CD8-positive, alpha-beta memory T cell (primary cell): ENCODE measurements at regions not wholly inside any gene's neighbourhood (a gene's known extent, or its start where the extent isn't known, plus 50 kb on each side); places are given as distances from the start of the nearest gene placed in this dataset.
"Not testable (repeated sequence)": the region's sequence is repeated elsewhere in the genome, so short reads cannot be mapped to it uniquely, and the experiment has no call there.

Source experiments
- CTCF ChIA-PET: fragments of 350-600 bp; sonication (Branson Sonifier 250); formaldehyde crosslinking; loops from one replicate; lab custom pipeline; 2021; ENCODE audit warnings: antibody characterized with exemption; lab: Charles Lee
- POLR2A ChIA-PET: fragments of 350-600 bp; sonication (Branson Sonifier 250); formaldehyde crosslinking; loops from one replicate; lab custom pipeline; 2021; ENCODE audit warnings: antibody characterized with exemption; lab: Charles Lee
- DNase-seq, 5 donors: peaks; one replicate each; pipeline versions ENCODE4 v3.0.0 to v3.0.0-alpha.2; 2020 to 2022; ENCODE audit warnings: mixed read lengths in 1 of 5
- H3K27ac ChIP-seq: one replicate; pipeline ENCODE4 v1.7.0; 2013; ENCODE audit warnings: low read depth, mild to moderate bottlenecking, low read length, moderate library complexity
- H3K27me3 ChIP-seq: 2 replicates; pipeline ENCODE4 v1.7.0; 2013; ENCODE audit warnings: low read length, mild to moderate bottlenecking; ENCODE audit not compliant: insufficient read depth, poor library complexity, severe bottlenecking
- H3K36me3 ChIP-seq: 2 replicates; pipeline ENCODE4 v1.7.0; 2013; ENCODE audit warnings: mild to moderate bottlenecking, low read length, moderate library complexity; ENCODE audit not compliant: insufficient read depth
- H3K4me1 ChIP-seq: 2 replicates; pipeline ENCODE4 v1.7.0; 2013; ENCODE audit warnings: mild to moderate bottlenecking, low read length, moderate library complexity; ENCODE audit not compliant: insufficient read depth
- H3K4me3 ChIP-seq: 2 replicates; pipeline ENCODE4 v1.7.0; 2013; ENCODE audit warnings: mild to moderate bottlenecking, low read length
- H3K9me3 ChIP-seq: 2 replicates; pipeline ENCODE4 v1.7.0; 2013; ENCODE audit warnings: mild to moderate bottlenecking, low read length
- H3K27ac Mint-ChIP-seq, 8 donors: one replicate each; pipeline ENCODE4 v1.8.0; 2020 to 2021; ENCODE audit warnings: mixed read lengths in 8 of 8, mild to moderate bottlenecking in 6 of 8, inconsistent platforms in 3 of 8, moderate library complexity in 3 of 8
- H3K27me3 Mint-ChIP-seq, 2 donors: one replicate each; pipeline ENCODE4 v1.8.0; 2020 to 2021; ENCODE audit warnings: mixed read lengths in 2 of 2, mild to moderate bottlenecking in 1 of 2, moderate library complexity in 1 of 2
- H3K36me3 Mint-ChIP-seq, 3 donors: one replicate each; pipeline ENCODE4 v1.8.0; 2020 to 2021; ENCODE audit warnings: mixed read lengths in 3 of 3, inconsistent platforms in 1 of 3, mild to moderate bottlenecking in 1 of 3
- H3K4me1 Mint-ChIP-seq, 3 donors: one replicate each; pipeline ENCODE4 v1.8.0; 2020 to 2021; ENCODE audit warnings: mixed read lengths in 3 of 3, inconsistent platforms in 1 of 3, mild to moderate bottlenecking in 1 of 3
- H3K4me3 Mint-ChIP-seq, 7 donors: one replicate each; pipeline ENCODE4 v1.8.0; 2020 to 2021; ENCODE audit warnings: mixed read lengths in 7 of 7, mild to moderate bottlenecking in 6 of 7, moderate library complexity in 4 of 7, inconsistent platforms in 2 of 7
- H3K9me3 Mint-ChIP-seq, 5 donors: one replicate each; pipeline ENCODE4 v1.8.0; 2020 to 2022; ENCODE audit warnings: mixed read lengths in 5 of 5, mild to moderate bottlenecking in 3 of 5, moderate library complexity in 2 of 5, inconsistent platforms in 1 of 5

DNA sequence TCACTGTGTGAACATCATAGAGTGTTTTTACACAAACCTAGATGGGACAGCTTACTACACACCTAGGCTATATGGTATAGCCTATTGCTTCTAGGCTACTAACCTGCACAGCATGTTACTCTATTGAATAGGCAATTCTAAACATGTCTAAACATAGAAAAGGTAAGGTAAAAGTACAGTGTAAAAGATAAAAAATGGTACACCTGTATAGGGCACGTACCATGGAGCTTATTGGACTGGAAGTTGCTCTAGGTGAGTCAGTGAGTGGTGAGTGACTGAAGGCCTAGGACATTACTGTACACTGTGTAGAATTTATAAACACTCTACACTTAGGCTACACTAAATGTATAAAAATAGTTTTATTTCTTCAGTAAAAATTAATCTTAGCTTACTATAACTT is 182.0 kb upstream of the THSD7A start:
- POLR2A ChIA-PET: no interaction called here
- no peaks in the 10 kb centered on the region for H3K36me3 Mint-ChIP-seq
- H3K27ac Mint-ChIP-seq: no peak overlapping the region

DNA sequence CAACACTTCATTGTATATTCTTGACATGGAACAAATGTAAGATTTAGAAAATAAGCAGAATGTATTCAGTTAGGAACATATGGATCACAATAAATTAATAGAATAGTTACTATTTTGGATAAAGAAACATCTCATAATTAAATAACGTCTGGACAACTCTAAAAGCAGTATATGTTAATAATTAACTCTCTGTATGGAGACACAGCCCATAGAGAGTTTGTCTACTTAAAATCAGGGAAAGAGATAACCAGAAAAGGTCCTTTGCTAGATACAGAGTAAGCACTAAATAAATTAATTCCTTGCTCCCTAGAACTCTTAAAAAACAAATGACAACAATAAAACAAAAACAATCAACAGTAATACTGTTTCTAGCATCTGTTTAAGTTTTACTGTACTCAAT is 184.4 kb upstream of the THSD7A start:
- no peaks in the 10 kb centered on the region for H3K4me1 ChIP-seq
- no peaks in the 10 kb centered on the region for H3K36me3 Mint-ChIP-seq
- no peak overlapping the region for H3K4me3 ChIP-seq
- DNase-seq: no peak
- CTCF ChIA-PET: no interaction called here
- no peaks in the 10 kb centered on the region for H3K36me3 ChIP-seq
- H3K27me3 Mint-ChIP-seq: peaks cover 3 to 4% of the 10 kb centered on the region in 2 donors
- no peak overlapping the region for H3K4me3 Mint-ChIP-seq
- H3K9me3 Mint-ChIP-seq: no peaks in the 10 kb centered on the region
- no peak overlapping the region for H3K27ac ChIP-seq
- no peaks in the 10 kb centered on the region for H3K4me1 Mint-ChIP-seq
- no peak overlapping the region for H3K27ac Mint-ChIP-seq
- no peaks in the 10 kb centered on the region for H3K9me3 ChIP-seq
- POLR2A ChIA-PET: no interaction called here
- no peaks in the 10 kb centered on the region for H3K27me3 ChIP-seq

More for the DNA sequence above, 182.0 kb upstream of the THSD7A start:
- DNase-seq: no peak
- Histone ChIP-seq H3K9me3 (no peaks in the 10 kb centered on the region), H3K36me3 (no peaks in the 10 kb centered on the region), H3K4me1 (no peaks in the 10 kb centered on the region), H3K27me3 (no peaks in the 10 kb centered on the region), H3K27ac (no peak overlapping the region), H3K4me3 (no peak overlapping the region)
- Mint-ChIP-seq H3K27me3 (peaks cover 3 to 4% of the 10 kb centered on the region in 2 donors), H3K9me3 (no peaks in the 10 kb centered on the region), H3K4me1 (no peaks in the 10 kb centered on the region), H3K4me3 (no peak overlapping the region)
- CTCF ChIA-PET: no interaction called here

DNA sequence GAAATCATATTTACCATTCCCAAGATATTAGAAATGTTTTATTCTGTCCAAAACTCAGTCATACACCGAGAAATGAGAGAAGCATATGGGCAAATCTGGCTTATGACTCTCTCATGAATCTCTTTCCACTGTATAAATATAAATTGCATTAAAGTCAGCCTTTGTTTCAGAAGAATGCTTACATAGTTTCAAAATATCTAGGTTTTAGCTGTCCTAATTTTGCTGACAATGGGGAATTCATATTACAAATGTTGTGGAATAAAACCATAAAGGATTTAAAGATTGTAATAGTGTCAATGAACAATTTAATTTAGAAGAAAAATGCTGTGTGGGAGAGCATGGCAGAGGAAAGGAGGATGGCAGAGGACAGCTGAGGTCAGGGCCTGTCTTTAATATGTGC is 185.0 kb upstream of the THSD7A start:
- H3K27ac ChIP-seq: no peak overlapping the region

DNA sequence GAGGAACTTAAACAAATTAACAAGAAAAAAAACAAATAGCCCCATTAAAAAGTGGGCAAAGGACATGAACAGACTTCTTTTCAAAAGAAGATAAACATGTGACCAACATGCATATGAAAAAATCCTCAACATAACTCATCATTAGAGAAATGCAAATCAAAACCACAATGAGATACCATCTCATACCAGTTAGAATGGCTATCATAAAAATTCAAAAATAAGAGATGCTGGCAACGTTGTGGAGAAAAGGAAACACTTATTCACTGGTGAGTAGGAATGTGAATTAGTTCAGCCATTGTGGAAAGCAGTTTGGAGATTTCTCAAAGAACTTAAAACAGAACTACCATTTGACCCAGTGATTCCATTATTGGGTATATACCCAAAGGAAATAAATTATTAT is 189.1 kb upstream of the TMEM106B start:
- H3K27ac ChIP-seq, CTCF ChIA-PET, DNase-seq: not testable (repeated sequence)

More for the DNA sequence above, 185.0 kb upstream of the THSD7A start:
- Histone ChIP-seq H3K27me3 (no peaks in the 10 kb centered on the region), H3K4me3 (no peak overlapping the region), H3K9me3 (no peaks in the 10 kb centered on the region), H3K4me1 (no peaks in the 10 kb centered on the region), H3K36me3 (no peaks in the 10 kb centered on the region)
- Mint-ChIP-seq H3K27me3 (peaks cover 3 to 4% of the 10 kb centered on the region in 2 donors), H3K27ac (no peak overlapping the region), H3K36me3 (no peaks in the 10 kb centered on the region), H3K4me3 (no peak overlapping the region), H3K9me3 (peaks cover 0 to 2% (median 0%) of the 10 kb centered on the region in 5 donors), H3K4me1 (no peaks in the 10 kb centered on the region)
- DNase-seq: no peak
- ChIA-PET POLR2A (no interaction called here), CTCF (no interaction called here)

DNA sequence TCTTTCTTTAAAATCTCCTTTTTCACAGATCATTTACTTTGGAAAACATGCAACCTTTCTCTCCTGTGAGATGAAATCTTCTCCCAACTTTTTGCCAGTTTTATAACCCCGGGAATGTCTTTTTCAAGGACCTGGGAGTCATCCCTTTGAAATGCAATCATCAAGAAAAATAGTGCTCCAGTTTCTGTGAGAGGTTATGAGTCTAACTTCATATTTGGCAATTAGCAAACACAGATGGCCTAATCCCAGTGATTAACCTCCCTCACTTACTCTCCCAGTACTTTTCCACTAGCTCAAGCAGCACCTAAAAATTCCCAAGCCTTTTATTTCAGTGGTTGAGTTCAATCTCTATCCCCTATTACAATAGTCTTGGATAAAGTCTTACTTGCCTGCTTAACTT is 185.8 kb upstream of the TMEM106B start:
- Histone ChIP-seq H3K9me3 (no peaks in the 10 kb centered on the region), H3K27ac (no peak overlapping the region), H3K4me3 (no peak overlapping the region), H3K27me3 (no peaks in the 10 kb centered on the region), H3K36me3 (no peaks in the 10 kb centered on the region), H3K4me1 (no peaks in the 10 kb centered on the region)
- H3K36me3 Mint-ChIP-seq: no peaks in the 10 kb centered on the region
- ChIA-PET CTCF (no interaction called here), POLR2A (interaction anchor here (0.6 kb wide), 1 partner anchor 36 kb away, joined by 3 read pairs; no protein-coding TSS in a partner anchor)
- DNase-seq: no peak
- peaks cover 0 to 3% of the 10 kb centered on the region in 2 donors for H3K27me3 Mint-ChIP-seq
- no peak overlapping the region for H3K27ac Mint-ChIP-seq
- H3K9me3 Mint-ChIP-seq: peaks cover 0 to 2% (median 0%) of the 10 kb centered on the region in 5 donors
- H3K4me1 Mint-ChIP-seq: no peaks in the 10 kb centered on the region
- no peak overlapping the region for H3K4me3 Mint-ChIP-seq

More for the DNA sequence above, 189.1 kb upstream of the TMEM106B start:
- H3K27me3 Mint-ChIP-seq, H3K4me1 ChIP-seq, H3K36me3 ChIP-seq, H3K4me3 ChIP-seq, H3K36me3 Mint-ChIP-seq, H3K9me3 Mint-ChIP-seq, H3K4me3 Mint-ChIP-seq, H3K9me3 ChIP-seq, POLR2A ChIA-PET, H3K4me1 Mint-ChIP-seq, H3K27ac Mint-ChIP-seq, H3K27me3 ChIP-seq: not testable (repeated sequence)

DNA sequence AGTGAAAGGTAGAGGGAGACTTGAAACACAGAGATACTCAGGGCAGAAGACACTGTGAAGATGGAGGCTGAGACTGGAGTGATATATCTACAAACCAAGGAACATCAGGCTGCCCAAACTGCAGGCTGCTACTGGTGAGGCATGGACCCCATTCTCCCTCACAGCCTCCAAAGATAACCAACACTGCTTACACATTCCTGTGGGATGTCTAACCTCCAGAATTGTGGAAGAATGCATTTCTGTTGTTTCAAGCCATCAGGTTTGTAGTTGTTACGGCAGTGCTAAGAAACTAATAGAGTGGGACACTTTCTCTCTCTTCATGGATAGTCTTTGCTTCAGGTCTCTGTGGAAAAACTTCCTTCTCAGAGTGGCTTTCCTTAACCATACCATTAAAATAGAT is 182.6 kb upstream of the TMEM106B start:
- Mint-ChIP-seq H3K4me3 (no peak overlapping the region), H3K27ac (peak overlapping the region in 1 of 8 donors; percentile 50), H3K9me3 (peaks cover 0 to 2% (median 0%) of the 10 kb centered on the region in 5 donors), H3K4me1 (no peaks in the 10 kb centered on the region), H3K27me3 (peaks cover 0 to 7% of the 10 kb centered on the region in 2 donors), H3K36me3 (no peaks in the 10 kb centered on the region)
- Histone ChIP-seq H3K27ac (no peak overlapping the region), H3K27me3 (no peaks in the 10 kb centered on the region), H3K36me3 (no peaks in the 10 kb centered on the region), H3K4me1 (no peaks in the 10 kb centered on the region), H3K9me3 (no peaks in the 10 kb centered on the region), H3K4me3 (no peak overlapping the region)
- CTCF ChIA-PET: no interaction called here
- POLR2A ChIA-PET: no interaction called here
- no peak for DNase-seq

DNA sequence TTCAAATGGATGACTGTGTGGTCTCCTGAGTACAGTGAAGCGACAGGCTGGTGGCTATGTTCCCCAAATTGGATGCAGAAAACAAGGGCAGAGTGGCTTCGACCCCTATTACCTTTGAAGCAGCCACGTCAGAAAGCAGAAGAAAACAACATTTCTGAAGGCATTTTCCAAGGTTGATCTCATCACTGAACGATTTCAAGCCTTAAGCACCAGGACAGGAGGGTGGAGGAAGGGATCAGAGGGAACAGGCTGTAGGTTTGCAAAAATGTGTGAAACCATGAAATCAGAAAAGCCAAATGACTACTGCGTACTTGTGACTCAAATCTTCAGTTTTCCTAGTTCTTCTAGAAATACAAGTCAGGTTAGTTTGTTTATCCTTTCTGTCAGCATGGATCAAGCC is 181.0 kb upstream of the TMEM106B start:
- H3K9me3 Mint-ChIP-seq: peaks cover 0 to 2% (median 0%) of the 10 kb centered on the region in 5 donors
- no peak for DNase-seq
- H3K27ac Mint-ChIP-seq: no peak overlapping the region
- no peaks in the 10 kb centered on the region for H3K36me3 Mint-ChIP-seq
- H3K4me1 Mint-ChIP-seq: no peaks in the 10 kb centered on the region
- Histone ChIP-seq H3K9me3 (no peaks in the 10 kb centered on the region), H3K36me3 (no peaks in the 10 kb centered on the region), H3K27ac (no peak overlapping the region), H3K4me1 (no peaks in the 10 kb centered on the region), H3K4me3 (no peak overlapping the region), H3K27me3 (no peaks in the 10 kb centered on the region)
- ChIA-PET CTCF (no interaction called here), POLR2A (no interaction called here)
- H3K27me3 Mint-ChIP-seq: peaks cover 0 to 10% of the 10 kb centered on the region in 2 donors
- no peak overlapping the region for H3K4me3 Mint-ChIP-seq

DNA sequence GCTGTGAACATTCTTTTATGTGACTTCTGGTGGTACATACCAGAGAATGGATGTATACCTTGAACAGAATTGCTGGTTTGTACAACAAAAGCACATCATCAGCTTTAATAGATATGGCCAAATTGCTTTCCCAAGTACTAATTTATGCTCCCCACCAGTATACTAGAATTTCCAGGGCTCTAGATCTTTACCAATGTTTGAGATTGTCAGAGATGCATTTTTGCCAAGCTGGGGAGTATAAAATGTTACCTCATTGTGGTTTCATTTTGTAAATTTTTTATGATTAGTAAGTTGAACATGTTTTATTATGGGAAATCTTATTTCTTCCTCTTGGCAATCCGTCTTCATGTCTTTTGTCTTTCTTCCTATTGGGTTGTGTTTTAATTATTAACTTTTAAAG is 179.9 kb upstream of the TMEM106B start:
- H3K27me3 Mint-ChIP-seq: peaks cover 0 to 12% of the 10 kb centered on the region in 2 donors
- H3K36me3 ChIP-seq: no peaks in the 10 kb centered on the region
- no peak for DNase-seq
- POLR2A ChIA-PET: no interaction called here
- H3K4me1 ChIP-seq: no peaks in the 10 kb centered on the region
- CTCF ChIA-PET: no interaction called here
- no peak overlapping the region for H3K4me3 ChIP-seq
- H3K27ac Mint-ChIP-seq: no peak overlapping the region
- no peaks in the 10 kb centered on the region for H3K9me3 ChIP-seq
- H3K9me3 Mint-ChIP-seq: peaks cover 0 to 2% (median 0%) of the 10 kb centered on the region in 5 donors
- no peaks in the 10 kb centered on the region for H3K36me3 Mint-ChIP-seq
- no peak overlapping the region for H3K27ac ChIP-seq
- H3K4me1 Mint-ChIP-seq: no peaks in the 10 kb centered on the region
- no peak overlapping the region for H3K4me3 Mint-ChIP-seq
- no peaks in the 10 kb centered on the region for H3K27me3 ChIP-seq

DNA sequence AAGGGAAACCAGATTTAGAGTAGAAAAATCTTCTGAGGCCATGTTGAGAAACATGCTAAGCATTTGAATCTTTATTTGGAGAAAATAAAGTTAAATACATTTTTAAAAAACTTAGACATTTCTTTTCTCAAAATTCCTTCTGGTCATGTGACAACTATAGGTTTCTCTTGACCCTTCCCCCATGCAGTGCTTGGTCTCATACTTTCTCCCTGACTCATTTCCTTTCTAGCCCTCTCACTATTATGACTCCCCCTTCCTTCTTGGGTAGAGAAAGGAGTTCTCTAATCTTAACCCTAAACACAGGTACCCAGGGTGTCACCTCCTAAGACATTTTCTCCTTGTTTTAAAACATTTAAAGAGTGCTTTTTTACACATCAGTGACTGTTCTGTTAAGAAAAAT is 179.5 kb upstream of the TMEM106B start:
- H3K4me3 Mint-ChIP-seq: no peak overlapping the region
- CTCF ChIA-PET: no interaction called here
- H3K4me3 ChIP-seq: no peak overlapping the region

More for the DNA sequence above, 179.5 kb upstream of the TMEM106B start:
- H3K4me1 ChIP-seq: no peaks in the 10 kb centered on the region
- no peaks in the 10 kb centered on the region for H3K36me3 ChIP-seq
- H3K9me3 ChIP-seq: no peaks in the 10 kb centered on the region
- no peak for DNase-seq
- H3K27ac ChIP-seq: no peak overlapping the region
- H3K27me3 Mint-ChIP-seq: peaks cover 0 to 16% of the 10 kb centered on the region in 2 donors
- POLR2A ChIA-PET: no interaction called here
- no peaks in the 10 kb centered on the region for H3K36me3 Mint-ChIP-seq
- H3K9me3 Mint-ChIP-seq: peaks cover 0 to 2% (median 0%) of the 10 kb centered on the region in 5 donors
- H3K27me3 ChIP-seq: no peaks in the 10 kb centered on the region
- H3K4me1 Mint-ChIP-seq: no peaks in the 10 kb centered on the region
- no peak overlapping the region for H3K27ac Mint-ChIP-seq
